Panc1 (cell line): ENCODE measurements at regions not wholly inside any gene's neighbourhood (a gene's known extent, or its start where the extent isn't known, plus 50 kb on each side); places are given as distances from the start of the nearest gene placed in this dataset.

ENCODE experiments used
- ATAC-seq: fragments of 200-7000 bp; cut with Tn5 transposase; 2 replicates; pipeline ENCODE4 v1.9.1; 2020; ENCODE audit warnings: mild to moderate bottlenecking, moderate library complexity
- BruUV-seq: library from RNA; stranded (reverse); fragments of 400-500 nt; replicated peaks from 2 replicates; lab custom pipeline; 2021; lab: Mats Ljungman, UMichigan
- CTCF ChIA-PET: fragments of 300-600 bp; sonication (Branson Sonifier 250); formaldehyde crosslinking; loops from one replicate; lab custom pipeline; 2022; ENCODE audit warnings: antibody characterized with exemption; lab: Charles Lee
- POLR2A ChIA-PET: fragments of 300-600 bp; sonication (Branson Sonifier 250); formaldehyde crosslinking; loops from one replicate; lab custom pipeline; 2022; ENCODE audit warnings: antibody characterized with exemption; lab: Charles Lee
- DNase-seq: peaks from one replicate; pipeline ENCODE4 v3.0.0-alpha.2; 2010; ENCODE audit warnings: low read depth, low spot score
- H3K27ac ChIP-seq: 2 replicates; pipeline ENCODE4 v1.5.1; 2011; ENCODE audit warnings: mild to moderate bottlenecking, low read length, inconsistent platforms
- H3K27me3 ChIP-seq: fragments of 200-500 bp; sonication (Bioruptor generic); 2 replicates; pipeline ENCODE4 v1.6.0; 2014; ENCODE audit warnings: low read length, inconsistent platforms; ENCODE audit not compliant: control insufficient read depth, insufficient read depth
- H3K36me3 ChIP-seq: fragments of 200-500 bp; sonication (Bioruptor generic); 2 replicates; pipeline ENCODE4 v1.5.1; 2014; ENCODE audit warnings: inconsistent platforms, mild to moderate bottlenecking, low read length, moderate library complexity; ENCODE audit not compliant: control insufficient read depth, insufficient read depth
- H3K4me1 ChIP-seq: 2 replicates; pipeline ENCODE4 v1.5.1; 2011; ENCODE audit warnings: inconsistent platforms, mild to moderate bottlenecking, low read length, moderate library complexity; ENCODE audit not compliant: control insufficient read depth, insufficient read depth
- H3K4me3 ChIP-seq, 2 experiments: 2 replicates each; pipeline ENCODE4 v1.5.1; 2011 to 2012; ENCODE audit warnings: low read depth in 2 of 2, low read length in 2 of 2, mild to moderate bottlenecking in 2 of 2, inconsistent platforms in 1 of 2, moderate library complexity in 1 of 2
- H3K9me3 ChIP-seq: fragments of 200-500 bp; sonication (Bioruptor generic); 2 replicates; pipeline ENCODE4 v1.5.1; 2014; ENCODE audit warnings: low read depth, mild to moderate bottlenecking, inconsistent platforms, low read length, moderate library complexity; ENCODE audit not compliant: control insufficient read depth, insufficient read depth
- CTCF ChIP-seq: fragments of 450-650 bp; IDR thresholded peaks from 2 replicates; pipeline ENCODE4 v1.5.1; 2017; ENCODE audit warnings: mild to moderate bottlenecking
- POLR2AphosphoS5 ChIP-seq: IDR thresholded peaks from 2 replicates; pipeline ENCODE4 v1.6.1; 2012; ENCODE audit warnings: mild to moderate bottlenecking, low read depth, low read length, moderate library complexity
- REST ChIP-seq, 2 experiments: IDR thresholded peaks; 2 replicates each; pipeline ENCODE4 v1.6.1; 2011 to 2012; ENCODE audit warnings: low read depth in 2 of 2, control low read depth in 1 of 2, low read length in 1 of 2, mild to moderate bottlenecking in 1 of 2, moderate library complexity in 1 of 2; ENCODE audit not compliant: insufficient read depth in 1 of 2
- SIN3A ChIP-seq: IDR thresholded peaks from 2 replicates; pipeline ENCODE4 v1.6.1; 2012; ENCODE audit warnings: low read depth, mild to moderate bottlenecking, low read length, moderate library complexity, borderline replicate concordance; ENCODE audit not compliant: insufficient read depth
- TCF7L2 ChIP-seq: IDR thresholded peaks from 2 replicates; pipeline ENCODE4 v1.6.1; 2011; ENCODE audit warnings: mild to moderate bottlenecking, low read depth, low read length, inconsistent platforms
- in situ Hi-C: cut with HindIII; loops from 2 replicates; pipeline ENCODE4 v1.10.0; 2016; ENCODE audit warnings: low sequenced_read_pairs, low pct_unique_long_range_greater_than_20kb
- intact Hi-C: fragments of 100-400 bp; cut with micrococcal nuclease; formaldehyde crosslinking; loops from one replicate; pipeline ENCODE4 v1.10.0; 2022; ENCODE audit not compliant: unreplicated experiment

GRCh38 chr13:57491318-57491717, 140.2 kb upstream of the PCDH17 start:
- ChIA-PET CTCF (no interaction called here), POLR2A (no interaction called here)
- H3K4me1 ChIP-seq: no peaks in the 10 kb centered on the region
- H3K9me3 ChIP-seq: no peaks in the 10 kb centered on the region
- H3K4me3 ChIP-seq: no peak overlapping the region
- no TSS peak for BruUV-seq
- in situ Hi-C loops (no loop called here), intact Hi-C loops (no loop called here)
- H3K27ac ChIP-seq: no peak overlapping the region
- DNase-seq (no peak), ATAC-seq (no peak)
- TF ChIP-seq TCF7L2 (no peak), SIN3A (no peak), REST (IDR thresholded peaks at IDR 0.05; ENCODE audit: insufficient read depth in 1 of 2, low read depth in 2 of 2, low read length in 1 of 2) (no peak), CTCF (no peak), POLR2AphosphoS5 (no peak)
- H3K36me3 ChIP-seq: no peaks in the 10 kb centered on the region
- no peaks in the 10 kb centered on the region for H3K27me3 ChIP-seq

GRCh38 chr13:57507752-57508463, 123.6 kb upstream of the PCDH17 start:
- no TSS peak for BruUV-seq
- CTCF ChIA-PET: no interaction called here
- Histone ChIP-seq H3K27ac (no peak overlapping the region), H3K27me3 (no peaks in the 10 kb centered on the region), H3K9me3 (no peaks in the 10 kb centered on the region), H3K4me3 (no peak overlapping the region), H3K4me1 (no peaks in the 10 kb centered on the region), H3K36me3 (no peaks in the 10 kb centered on the region)
- intact Hi-C loops (no loop called here), in situ Hi-C loops (no loop called here)
- no peak for TF ChIP-seq REST (IDR thresholded peaks at IDR 0.05; ENCODE audit: insufficient read depth in 1 of 2, low read depth in 2 of 2, low read length in 1 of 2)
- no peak for TF ChIP-seq TCF7L2
- TF ChIP-seq POLR2AphosphoS5: no peak
- no peak for TF ChIP-seq SIN3A
- TF ChIP-seq CTCF: no peak
- DNase-seq (no peak), ATAC-seq (no peak)
- POLR2A ChIA-PET: no interaction called here
